Stomach (tissue), 8 donors: ENCODE measurements at regions not wholly inside any gene's neighbourhood (a gene's known extent, or its start where the extent isn't known, plus 50 kb on each side); places are given as distances from the start of the nearest gene placed in this dataset.
"Not testable (repeated sequence)": the region's sequence is repeated elsewhere in the genome, so short reads cannot be mapped to it uniquely, and the experiment has no call there.

Experiments used
- DNase-seq, 2 donors: peaks; one replicate each; pipeline versions ENCODE4 v3.0.0 to v3.0.0-alpha.2; 2013 to 2019
- H3K27ac ChIP-seq, 5 donors: fragments of 200-600 bp in 4 of 5; sonication (generic) in 4 of 5; one replicate each; pipeline ENCODE4 v1.5.1; 2013 to 2019; ENCODE audit warnings: mild to moderate bottlenecking in 1 of 5, moderate library complexity in 1 of 5
- H3K27me3 ChIP-seq, 3 donors: fragments of 200-600 bp; sonication (generic); one replicate each; pipeline ENCODE4 v1.5.1; 2017 to 2019; ENCODE audit warnings: mixed run types in 1 of 3
- H3K36me3 ChIP-seq, 4 donors: fragments of 200-600 bp; sonication (generic); 1 replicate in 3 of 4; 2 replicates in 1 of 4; pipeline ENCODE4 v1.5.1; 2016 to 2019
- H3K4me1 ChIP-seq, 4 donors: fragments of 200-600 bp; sonication (generic); one replicate each; pipeline ENCODE4 v1.5.1; 2016 to 2019
- H3K4me3 ChIP-seq, 4 donors: fragments of 200-600 bp; sonication (generic) in 3 of 4; one replicate each; pipeline ENCODE4 v1.5.1; 2016 to 2019; ENCODE audit warnings: mild to moderate bottlenecking in 1 of 4
- H3K9me3 ChIP-seq, 4 donors: fragments of 200-600 bp; sonication (generic); one replicate each; pipeline ENCODE4 v1.5.1; 2016 to 2019
- CTCF ChIP-seq, 7 experiments: fragments of 450-650 bp in 4 of 7; fragments of 200-600 bp in 3 of 7; sonication (generic) in 3 of 7; IDR thresholded peaks; one replicate each; pipeline ENCODE4 v1.5.1; 2016 to 2019; ENCODE audit warnings: antibody characterized with exemption in 7 of 7, control low read depth in 2 of 7, mild to moderate bottlenecking in 1 of 7
- EP300 ChIP-seq: sonication (generic); formaldehyde crosslinking; IDR thresholded peaks from one replicate; pipeline ENCODE4 v1.6.1; 2017; ENCODE audit warnings: antibody characterized with exemption
- POLR2A ChIP-seq, 4 donors: fragments of 450-650 bp; IDR thresholded peaks; one replicate each; pipeline ENCODE4 v1.6.1; 2016; ENCODE audit warnings: antibody characterized with exemption in 4 of 4, control low read depth in 2 of 4, mild to moderate bottlenecking in 1 of 4, moderate library complexity in 1 of 4
- POLR2AphosphoS5 ChIP-seq, 3 donors: sonication (generic); formaldehyde crosslinking; IDR thresholded peaks; one replicate each; pipeline ENCODE4 v1.6.1; 2016; ENCODE audit warnings: antibody characterized with exemption in 3 of 3
- WGBS, 5 donors: extraction: QIAGEN DNeasy Blood & Tissue Kit in 3 of 5; methylation state at CpG; one replicate each; pipeline versions ENCODE4 v1.1.5 to v1.1.7; 2013 to 2018; 5-methylcytosine and 5-hydroxymethylcytosine counted together
- intact Hi-C: fragments of 100-400 bp; cut with DNase I; formaldehyde crosslinking; loops from one replicate; pipeline ENCODE4 v1.15.1; 2023; ENCODE audit warnings: low total_unique reads
- donor health status: healthy with polysubstance abuse.
- donor health status: Bipolar disorder and iron deficiency.
- donor health status: healthy.

- no peaks in the 10 kb centered on the region for H3K36me3 ChIP-seq
- TF ChIP-seq POLR2AphosphoS5 (IDR thresholded peaks at IDR 0.05): no peak
- TF ChIP-seq POLR2A (IDR thresholded peaks at IDR 0.05): no peak
- TF ChIP-seq CTCF (IDR thresholded peaks at IDR 0.05): no peak
- TF ChIP-seq EP300: no peak
- DNase-seq: peak in 1 of 2 donors; percentile 28
- 9 to 28% (median 17%) methylated on average over 2 of the region's 2 CpGs for WGBS, 5 donors
- H3K9me3 ChIP-seq: peaks cover 0 to 7% (median 0%) of the 10 kb centered on the region in 4 donors
- H3K4me3 ChIP-seq: no peak overlapping the region
- H3K27me3 ChIP-seq: no peaks in the 10 kb centered on the region
- H3K4me1 ChIP-seq: no peaks in the 10 kb centered on the region
- H3K27ac ChIP-seq: no peak overlapping the region
- intact Hi-C loops: no loop called here
Measured at GRCh38 chr4:126766241-126766640, 866.5 kb upstream of the INTU start.

GRCh38 chr4:126768338-126768737, 864.4 kb upstream of the INTU start:
- peaks cover 0 to 10% (median 0%) of the 10 kb centered on the region in 4 donors for H3K9me3 ChIP-seq
- no peaks in the 10 kb centered on the region for H3K4me1 ChIP-seq
- no peak overlapping the region for H3K27ac ChIP-seq
- no peak for TF ChIP-seq EP300
- TF ChIP-seq POLR2AphosphoS5 (IDR thresholded peaks at IDR 0.05): no peak
- TF ChIP-seq CTCF (IDR thresholded peaks at IDR 0.05): no peak
- no peak for TF ChIP-seq POLR2A (IDR thresholded peaks at IDR 0.05)
- H3K4me3 ChIP-seq: no peak overlapping the region
- DNase-seq: no peak
- H3K36me3 ChIP-seq: no peaks in the 10 kb centered on the region
- H3K27me3 ChIP-seq: no peaks in the 10 kb centered on the region
- intact Hi-C loops: no loop called here

GRCh38 chr4:126770811-126771553, 861.8 kb upstream of the INTU start:
- H3K4me1 ChIP-seq, H3K4me3 ChIP-seq, H3K9me3 ChIP-seq, DNase-seq, H3K27ac ChIP-seq, H3K27me3 ChIP-seq, intact Hi-C loops, H3K36me3 ChIP-seq: not testable (repeated sequence)
- 93 to 98% (median 95%) methylated on average over 13 to 46 of the region's 46 CpGs for WGBS, 5 donors

- 49 to 77% (median 66%) methylated on average over 5 of the region's 5 CpGs for WGBS, 5 donors
- H3K4me3 ChIP-seq, intact Hi-C loops, H3K27me3 ChIP-seq, H3K27ac ChIP-seq, H3K4me1 ChIP-seq, H3K36me3 ChIP-seq, DNase-seq, H3K9me3 ChIP-seq: not testable (repeated sequence)
Measured at GRCh38 chr4:126771618-126772017, 861.1 kb upstream of the INTU start.

GRCh38 chr4:126772662-126773061, 860.1 kb upstream of the INTU start:
- no peak for DNase-seq
- H3K27me3 ChIP-seq: no peaks in the 10 kb centered on the region
- no peaks in the 10 kb centered on the region for H3K36me3 ChIP-seq
- no peak overlapping the region for H3K4me3 ChIP-seq
- intact Hi-C loops: no loop called here
- no peaks in the 10 kb centered on the region for H3K4me1 ChIP-seq
- WGBS, 5 donors: 23 to 40% (median 34%) methylated on average over 3 of the region's 3 CpGs
- H3K9me3 ChIP-seq: peaks cover 0 to 10% (median 0%) of the 10 kb centered on the region in 4 donors
- no peak for TF ChIP-seq EP300
- no peak for TF ChIP-seq POLR2A (IDR thresholded peaks at IDR 0.05)
- no peak for TF ChIP-seq POLR2AphosphoS5 (IDR thresholded peaks at IDR 0.05)
- no peak for TF ChIP-seq CTCF (IDR thresholded peaks at IDR 0.05)
- no peak overlapping the region for H3K27ac ChIP-seq
